Activated T-cell treated with anti-CD3 and anti-CD28 coated beads, Interleukin-2, amount 50 U/mL, for 72 hours (primary cell): ENCODE measurements at regions not wholly inside any gene's neighbourhood (a gene's known extent, or its start where the extent isn't known, plus 50 kb on each side); places are given as distances from the start of the nearest gene placed in this dataset.

ENCODE experiments used
- ATAC-seq, 2 donors: fragments of 150-1000 bp; cut with Tn5 transposase; replicated peaks in 1 of 2; 2 replicates each; pipeline ENCODE4 v1.10.0; 2021; ENCODE audit warnings: moderate library complexity in 2 of 2, mild to moderate bottlenecking in 1 of 2
- DNase-seq, 2 donors: peaks; one replicate each; pipeline ENCODE4 v3.0.0; 2021 to 2022; ENCODE audit warnings: mixed read lengths in 1 of 2
- H3K27ac Mint-ChIP-seq: one replicate; pipeline ENCODE4 v1.8.0; 2022; ENCODE audit warnings: mild to moderate bottlenecking, moderate library complexity, mixed read lengths
- H3K27me3 Mint-ChIP-seq: one replicate; pipeline ENCODE4 v1.8.0; 2022; ENCODE audit warnings: low read depth, mixed read lengths
- H3K36me3 Mint-ChIP-seq, 2 donors: one replicate each; pipeline ENCODE4 v1.8.0; 2022; ENCODE audit warnings: mixed read lengths in 2 of 2, mild to moderate bottlenecking in 1 of 2; ENCODE audit not compliant: insufficient read depth in 2 of 2
- H3K4me1 Mint-ChIP-seq: one replicate; pipeline ENCODE4 v1.8.0; 2022; ENCODE audit warnings: low read depth, mixed read lengths
- H3K4me3 Mint-ChIP-seq, 2 donors: one replicate each; pipeline ENCODE4 v1.8.0; 2022; ENCODE audit warnings: mild to moderate bottlenecking in 2 of 2, mixed read lengths in 2 of 2, moderate library complexity in 2 of 2
- H3K9me3 Mint-ChIP-seq, 2 donors: one replicate each; pipeline ENCODE4 v1.8.0; 2022; ENCODE audit warnings: mixed read lengths in 2 of 2

- Mint-ChIP-seq H3K27me3 (no peaks in the 10 kb centered on the region), H3K27ac (no peak overlapping the region), H3K4me1 (no peaks in the 10 kb centered on the region)
Measured at GRCh38 chr1:189374816-189375215, 1102.8 kb downstream of the BRINP3 start.

GRCh38 chr1:189405419-189405818, 1072.2 kb downstream of the BRINP3 start:
- H3K4me3 Mint-ChIP-seq: no peak overlapping the region
- ATAC-seq (no peak), DNase-seq (no peak)
- no peak overlapping the region for H3K27ac Mint-ChIP-seq
- peaks cover 0 to 3% of the 10 kb centered on the region in 2 donors for H3K36me3 Mint-ChIP-seq
- H3K27me3 Mint-ChIP-seq: no peaks in the 10 kb centered on the region
- no peaks in the 10 kb centered on the region for H3K4me1 Mint-ChIP-seq
- H3K9me3 Mint-ChIP-seq: peaks cover 7 to 14% of the 10 kb centered on the region in 2 donors

More at GRCh38 chr1:189374816-189375215, 1102.8 kb downstream of the BRINP3 start:
- ATAC-seq (no peak), DNase-seq (no peak)
- Mint-ChIP-seq H3K9me3 (peaks cover 3 to 10% of the 10 kb centered on the region in 2 donors), H3K36me3 (peaks cover 0 to 3% of the 10 kb centered on the region in 2 donors), H3K4me3 (no peak overlapping the region)

GRCh38 chr1:189409774-189410173, 1067.9 kb downstream of the BRINP3 start:
- Mint-ChIP-seq H3K4me1 (no peaks in the 10 kb centered on the region), H3K36me3 (peaks cover 0 to 3% of the 10 kb centered on the region in 2 donors), H3K27ac (no peak overlapping the region), H3K9me3 (peaks cover 13 to 19% of the 10 kb centered on the region in 2 donors), H3K4me3 (no peak overlapping the region), H3K27me3 (no peaks in the 10 kb centered on the region)
- DNase-seq (no peak), ATAC-seq (no peak)

- DNase-seq: no peak
- Mint-ChIP-seq H3K4me3 (no peak overlapping the region), H3K9me3 (peaks cover 2 to 6% of the 10 kb centered on the region in 2 donors), H3K27me3 (no peaks in the 10 kb centered on the region), H3K36me3 (peaks cover 0 to 2% of the 10 kb centered on the region in 2 donors), H3K27ac (no peak overlapping the region), H3K4me1 (no peaks in the 10 kb centered on the region)
- ATAC-seq: no peak
Measured at GRCh38 chr1:189424746-189425331, 1052.8 kb downstream of the BRINP3 start.

- Mint-ChIP-seq H3K27me3 (no peaks in the 10 kb centered on the region), H3K9me3 (peaks cover 2 to 4% of the 10 kb centered on the region in 2 donors), H3K36me3 (peaks cover 0 to 2% of the 10 kb centered on the region in 2 donors), H3K27ac (no peak overlapping the region), H3K4me1 (no peaks in the 10 kb centered on the region), H3K4me3 (no peak overlapping the region)
- ATAC-seq: no peak
- no peak for DNase-seq
Measured at GRCh38 chr1:189429610-189430009, 1048.1 kb downstream of the BRINP3 start.

GRCh38 chr1:189431447-189431846, 1046.2 kb downstream of the BRINP3 start:
- no peak for DNase-seq
- Mint-ChIP-seq H3K27me3 (no peaks in the 10 kb centered on the region), H3K4me3 (no peak overlapping the region), H3K9me3 (peaks cover 2 to 10% of the 10 kb centered on the region in 2 donors), H3K27ac (no peak overlapping the region), H3K36me3 (no peaks in the 10 kb centered on the region), H3K4me1 (no peaks in the 10 kb centered on the region)
- ATAC-seq: no peak

- no peaks in the 10 kb centered on the region for H3K36me3 Mint-ChIP-seq
- no peaks in the 10 kb centered on the region for H3K27me3 Mint-ChIP-seq
- peaks cover 2 to 10% of the 10 kb centered on the region in 2 donors for H3K9me3 Mint-ChIP-seq
- ATAC-seq (no peak), DNase-seq (no peak)
- H3K4me1 Mint-ChIP-seq: no peaks in the 10 kb centered on the region
- H3K4me3 Mint-ChIP-seq: no peak overlapping the region
- no peak overlapping the region for H3K27ac Mint-ChIP-seq
Measured at GRCh38 chr1:189432753-189433152, 1044.9 kb downstream of the BRINP3 start.

- H3K36me3 Mint-ChIP-seq: no peaks in the 10 kb centered on the region
- peaks cover 2 to 7% of the 10 kb centered on the region in 2 donors for H3K9me3 Mint-ChIP-seq
- no peaks in the 10 kb centered on the region for H3K4me1 Mint-ChIP-seq
- H3K4me3 Mint-ChIP-seq: no peak overlapping the region
- H3K27me3 Mint-ChIP-seq: no peaks in the 10 kb centered on the region
- ATAC-seq (no peak), DNase-seq (no peak)
- H3K27ac Mint-ChIP-seq: no peak overlapping the region
Measured at GRCh38 chr1:189434461-189434860, 1043.2 kb downstream of the BRINP3 start.

GRCh38 chr1:189435398-189435797, 1042.3 kb downstream of the BRINP3 start:
- Mint-ChIP-seq H3K4me3 (no peak overlapping the region), H3K27me3 (no peaks in the 10 kb centered on the region), H3K36me3 (no peaks in the 10 kb centered on the region), H3K4me1 (no peaks in the 10 kb centered on the region), H3K9me3 (peaks cover 2 to 7% of the 10 kb centered on the region in 2 donors), H3K27ac (no peak overlapping the region)
- DNase-seq: no peak
- no peak for ATAC-seq

- Mint-ChIP-seq H3K4me1 (no peaks in the 10 kb centered on the region), H3K27ac (no peak overlapping the region), H3K9me3 (peaks cover 2 to 7% of the 10 kb centered on the region in 2 donors), H3K4me3 (no peak overlapping the region), H3K27me3 (no peaks in the 10 kb centered on the region), H3K36me3 (no peaks in the 10 kb centered on the region)
- DNase-seq (no peak), ATAC-seq (no peak)
Measured at GRCh38 chr1:189438808-189439207, 1038.9 kb downstream of the BRINP3 start.

GRCh38 chr1:189463166-189463565, 1014.5 kb downstream of the BRINP3 start:
- Mint-ChIP-seq H3K36me3 (peaks cover 0 to 3% of the 10 kb centered on the region in 2 donors), H3K4me3 (no peak overlapping the region), H3K27me3 (no peaks in the 10 kb centered on the region), H3K4me1 (no peaks in the 10 kb centered on the region), H3K9me3 (peaks cover 6 to 7% of the 10 kb centered on the region in 2 donors), H3K27ac (no peak overlapping the region)
- DNase-seq: no peak
- ATAC-seq: no peak

GRCh38 chr1:189496768-189497167, 980.9 kb downstream of the BRINP3 start:
- Mint-ChIP-seq H3K27me3 (no peaks in the 10 kb centered on the region), H3K9me3 (peaks cover 4 to 8% of the 10 kb centered on the region in 2 donors), H3K36me3 (no peaks in the 10 kb centered on the region), H3K4me1 (no peaks in the 10 kb centered on the region), H3K4me3 (no peak overlapping the region), H3K27ac (no peak overlapping the region)
- ATAC-seq (no peak), DNase-seq (no peak)

GRCh38 chr1:189499736-189500135, 977.9 kb downstream of the BRINP3 start:
- DNase-seq (no peak), ATAC-seq (no peak)
- Mint-ChIP-seq H3K36me3 (no peaks in the 10 kb centered on the region), H3K9me3 (peaks cover 8 to 11% of the 10 kb centered on the region in 2 donors), H3K4me3 (no peak overlapping the region), H3K4me1 (no peaks in the 10 kb centered on the region), H3K27me3 (no peaks in the 10 kb centered on the region), H3K27ac (no peak overlapping the region)

- Mint-ChIP-seq H3K36me3 (no peaks in the 10 kb centered on the region), H3K9me3 (peaks cover 8 to 16% of the 10 kb centered on the region in 2 donors), H3K4me1 (no peaks in the 10 kb centered on the region), H3K27me3 (no peaks in the 10 kb centered on the region), H3K4me3 (no peak overlapping the region), H3K27ac (no peak overlapping the region)
- ATAC-seq (no peak), DNase-seq (no peak)
Measured at GRCh38 chr1:189500778-189501177, 976.9 kb downstream of the BRINP3 start.
